BLaER1 treated with 17β-estradiol and CSF1 and Interleukin-3, amounts not matched to agents 10 nM and 100 nM (cell line): ENCODE measurements at regions not wholly inside any gene's neighbourhood (a gene's known extent, or its start where the extent isn't known, plus 50 kb on each side); places are given as distances from the start of the nearest gene placed in this dataset.
A peak's percentile ranks its signal among the peaks of the same experiment; 100 is the strongest.

Experiments used
- H3K27ac ChIP-seq, 11 experiments: shearing (Covaris generic); formaldehyde crosslinking; 2 replicates each; pipeline ENCODE4 v1.8.1; 2022
- H3K27me3 ChIP-seq, 11 experiments: shearing (Covaris generic); formaldehyde crosslinking; 2 replicates each; pipeline ENCODE4 v1.8.1; 2022
- H3K36me3 ChIP-seq, 11 experiments: shearing (Covaris generic); formaldehyde crosslinking; 2 replicates each; pipeline ENCODE4 v1.8.1; 2022
- H3K4me1 ChIP-seq, 10 experiments: shearing (Covaris generic); formaldehyde crosslinking; 2 replicates each; pipeline ENCODE4 v1.8.1; 2022
- H3K4me2 ChIP-seq, 11 experiments: shearing (Covaris generic); formaldehyde crosslinking; 2 replicates each; pipeline ENCODE4 v1.8.1; 2022
- H3K4me3 ChIP-seq, 10 experiments: shearing (Covaris generic); formaldehyde crosslinking; 2 replicates each; pipeline ENCODE4 v1.8.1; 2022
- H3K9ac ChIP-seq, 11 experiments: shearing (Covaris generic); formaldehyde crosslinking; 2 replicates each; pipeline ENCODE4 v1.8.1; 2022
- H3K9me3 ChIP-seq, 11 experiments: shearing (Covaris generic); formaldehyde crosslinking; replicated peaks in 1 of 11; 2 replicates each; pipeline ENCODE4 v1.8.1; 2022
- H4K20me1 ChIP-seq, 11 experiments: shearing (Covaris generic); formaldehyde crosslinking; 2 replicates each; pipeline ENCODE4 v1.8.1; 2022
- Cebpa-rat ChIP-seq, 11 experiments: shearing (Covaris generic); IDR thresholded peaks; 2 replicates each; pipeline ENCODE4 v1.8.1; 2022

DNA sequence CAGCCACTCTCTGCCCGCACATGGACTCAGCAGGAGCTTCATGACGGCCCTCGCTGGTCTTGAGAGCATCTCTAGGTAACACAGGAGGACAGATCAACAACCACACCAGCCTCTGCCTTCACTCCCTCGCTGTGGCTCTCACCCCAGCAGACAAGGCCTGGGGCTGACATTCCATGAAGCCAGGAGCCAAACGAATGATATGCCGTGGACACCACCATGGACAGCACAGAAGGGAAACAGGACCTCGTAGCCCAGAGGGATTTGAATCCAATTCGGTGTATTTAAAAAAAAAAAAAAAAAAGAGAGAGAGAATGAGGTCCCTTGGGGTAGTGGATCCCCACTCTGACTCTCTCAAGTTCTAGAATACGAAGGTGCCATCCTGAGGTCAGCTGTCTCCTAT lies 385.5 kb downstream of the SHANK2 start:
- Histone ChIP-seq H3K4me2 (no peak overlapping the region), H3K4me3 (no peak overlapping the region), H3K36me3 (no peaks in the 10 kb centered on the region), H4K20me1 (peaks cover 0 to 7% (median 0%) of the 10 kb centered on the region in 11 experiments; a peak in 2 of 22 replicates), H3K9me3 (no peaks in the 10 kb centered on the region), H3K27me3 (no peaks in the 10 kb centered on the region), H3K4me1 (peaks cover 0 to 7% (median 2%) of the 10 kb centered on the region in 10 experiments; a peak in 10 of 20 replicates), H3K9ac (no peak overlapping the region), H3K27ac (no peak overlapping the region)
- no peak for TF ChIP-seq Cebpa-rat (IDR thresholded peaks at IDR 0.05)

DNA sequence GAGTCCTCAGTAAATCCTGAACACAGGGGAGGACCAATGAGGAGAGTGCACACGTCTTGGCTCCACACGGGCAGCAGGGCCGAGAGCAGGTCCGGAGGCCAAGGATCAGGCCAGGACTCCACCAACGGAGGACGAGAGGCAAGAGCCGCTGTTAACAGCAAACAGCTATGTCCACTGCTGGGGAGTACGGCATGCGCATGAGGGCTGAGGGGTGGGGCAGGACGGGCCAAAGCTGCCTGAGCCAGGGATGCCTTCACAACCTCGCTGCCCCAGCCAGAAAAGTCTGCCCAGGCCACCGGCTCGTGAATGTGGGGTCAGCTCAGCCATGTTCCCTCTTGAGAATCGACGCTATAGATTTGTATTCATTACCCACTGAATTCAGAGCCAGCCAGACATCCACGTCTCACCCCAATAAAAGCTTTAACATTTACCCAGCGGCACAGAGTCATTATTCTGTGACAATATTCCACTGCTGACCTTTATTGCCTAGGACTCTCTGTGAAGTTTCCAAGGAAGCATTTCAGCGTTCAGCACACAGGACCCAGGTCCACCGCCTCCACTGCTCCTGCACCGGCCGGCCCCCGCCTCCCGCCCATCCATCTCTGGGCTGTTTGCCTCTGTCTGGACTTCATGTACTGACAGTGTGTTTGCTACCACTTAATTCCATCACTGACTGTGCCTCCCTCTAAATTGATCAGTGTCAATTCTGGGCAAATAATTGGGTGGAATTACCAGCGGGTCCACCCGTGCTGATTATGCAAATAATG lies 384.9 kb downstream of the SHANK2 start:
- H3K27me3 ChIP-seq, result no peaks in the 10 kb centered on the region
- no peak for TF ChIP-seq Cebpa-rat (IDR thresholded peaks at IDR 0.05)
- H3K27ac ChIP-seq, result no peak overlapping the region

DNA sequence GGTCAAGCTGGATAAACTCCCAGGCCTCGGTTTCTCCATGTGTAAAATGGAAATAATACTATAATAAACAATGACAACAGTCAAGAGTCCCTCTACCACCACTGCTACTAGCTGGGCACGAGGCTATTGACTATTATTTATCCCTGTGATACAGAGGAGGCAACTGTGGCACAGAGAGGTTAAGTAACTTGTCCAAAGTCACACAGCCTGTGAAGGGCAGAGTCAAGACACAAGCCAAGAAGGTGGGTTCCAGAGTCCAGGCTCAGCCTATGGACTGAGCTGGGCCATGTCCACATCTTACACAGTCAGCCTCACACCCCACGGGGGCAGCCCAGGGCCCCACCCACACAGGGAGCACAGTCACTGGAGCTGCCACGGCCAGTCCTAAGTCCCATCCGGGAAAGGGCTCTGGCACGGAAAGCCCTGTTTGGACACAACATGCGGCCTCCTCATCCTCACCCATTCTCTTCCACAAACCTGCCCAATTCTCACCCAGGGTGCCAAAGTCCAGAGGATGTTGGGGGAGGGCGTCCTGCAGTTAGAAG lies 384.0 kb downstream of the SHANK2 start:
- Histone ChIP-seq H3K36me3 (no peaks in the 10 kb centered on the region), H3K27ac (no peak overlapping the region), H3K4me1 (peaks cover 0 to 22% (median 13%) of the 10 kb centered on the region in 10 experiments; a peak in 10 of 20 replicates), H3K9ac (no peak overlapping the region), H4K20me1 (no peaks in the 10 kb centered on the region; a peak in 2 of 22 replicates), H3K4me3 (no peak overlapping the region), H3K4me2 (no peak overlapping the region), H3K9me3 (no peaks in the 10 kb centered on the region), H3K27me3 (no peaks in the 10 kb centered on the region)
- no peak for TF ChIP-seq Cebpa-rat (IDR thresholded peaks at IDR 0.05)

More for the DNA sequence above, 384.9 kb downstream of the SHANK2 start:
- no peaks in the 10 kb centered on the region for H3K36me3 ChIP-seq
- H3K4me3 ChIP-seq, result no peak overlapping the region
- H3K9me3 ChIP-seq, result no peaks in the 10 kb centered on the region
- peaks cover 0 to 7% (median 0%) of the 10 kb centered on the region in 11 experiments; a peak in 2 of 22 replicates for H4K20me1 ChIP-seq
- H3K4me2 ChIP-seq, result no peak overlapping the region
- peaks cover 0 to 14% (median 6%) of the 10 kb centered on the region in 10 experiments; a peak in 10 of 20 replicates for H3K4me1 ChIP-seq
- no peak overlapping the region for H3K9ac ChIP-seq

DNA sequence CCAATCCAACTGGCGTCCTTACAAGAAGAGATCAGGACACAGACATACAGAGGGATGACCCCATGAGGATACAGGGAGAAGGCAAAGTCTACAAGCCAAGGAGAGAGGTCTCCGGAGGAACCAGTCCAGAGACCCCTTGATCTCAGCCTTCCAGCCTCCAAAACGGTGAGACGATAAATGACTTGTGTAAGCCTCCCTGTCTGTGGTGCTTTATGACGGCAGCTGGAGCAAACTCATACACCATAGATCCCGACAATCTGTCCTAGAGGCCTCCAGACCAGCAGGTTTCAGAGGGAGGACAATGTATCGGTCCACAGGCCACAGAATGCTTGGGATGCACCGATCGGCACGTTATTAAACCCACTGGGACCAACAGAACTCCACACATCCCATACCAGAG lies 383.3 kb downstream of the SHANK2 start:
- Histone ChIP-seq H3K4me3 (no peak overlapping the region), H3K27ac (no peak overlapping the region), H3K4me2 (no peak overlapping the region), H3K9ac (no peak overlapping the region), H3K4me1 (peaks cover 0 to 22% (median 13%) of the 10 kb centered on the region in 10 experiments; a peak in 10 of 20 replicates), H3K27me3 (no peaks in the 10 kb centered on the region), H4K20me1 (no peaks in the 10 kb centered on the region; a peak in 2 of 22 replicates), H3K9me3 (no peaks in the 10 kb centered on the region), H3K36me3 (no peaks in the 10 kb centered on the region)
- no peak for TF ChIP-seq Cebpa-rat (IDR thresholded peaks at IDR 0.05)

DNA sequence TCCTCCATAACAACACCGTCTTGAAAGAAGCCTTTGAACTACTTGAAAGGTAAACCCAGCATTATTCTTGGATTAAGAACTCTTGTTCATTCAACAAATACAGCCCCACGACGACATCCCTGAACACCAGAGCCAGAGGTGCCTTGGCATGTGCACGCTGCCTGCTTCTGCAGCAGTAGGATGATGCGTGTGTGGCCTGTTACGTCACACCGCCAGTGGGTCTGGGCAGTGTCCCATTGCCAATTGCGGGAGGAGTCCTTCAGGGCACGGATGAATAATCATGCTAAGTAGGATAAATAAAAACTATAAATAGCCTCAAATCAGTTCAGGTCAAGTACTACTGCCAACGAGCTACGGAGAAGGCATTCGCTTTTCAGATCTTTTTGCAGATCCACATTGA lies 380.5 kb downstream of the SHANK2 start:
- H3K36me3 ChIP-seq, result no peaks in the 10 kb centered on the region

DNA sequence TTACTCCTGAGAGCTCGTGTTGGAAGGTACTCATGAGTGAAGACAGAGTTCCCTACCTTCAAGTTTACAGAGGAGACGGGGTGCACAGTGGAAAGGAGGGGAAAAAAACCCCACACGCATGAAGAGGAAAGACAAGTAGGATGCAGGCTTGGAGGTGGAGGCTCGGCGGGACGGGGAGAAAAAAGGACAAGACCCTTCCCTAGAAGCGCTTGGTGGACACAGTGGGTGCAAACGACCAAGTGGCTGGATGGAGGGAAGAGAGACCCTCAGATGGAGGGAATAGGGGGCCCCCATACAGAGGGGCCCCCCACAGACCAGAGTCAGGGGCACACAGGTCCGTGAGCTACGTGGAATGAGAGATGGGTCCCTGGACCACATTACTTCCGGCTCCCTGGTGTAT lies 380.1 kb downstream of the SHANK2 start:
- Histone ChIP-seq H4K20me1 (no peaks in the 10 kb centered on the region; a peak in 2 of 22 replicates), H3K9me3 (no peaks in the 10 kb centered on the region), H3K27ac (no peak overlapping the region), H3K36me3 (no peaks in the 10 kb centered on the region), H3K4me2 (peak overlapping the region in 3 of 11 experiments; percentile 2 to 33 (median 30); a peak in 5 of 22 replicates), H3K4me1 (peaks cover 0 to 47% (median 34%) of the 10 kb centered on the region in 10 experiments; a peak in 18 of 20 replicates), H3K9ac (no peak overlapping the region), H3K27me3 (no peaks in the 10 kb centered on the region), H3K4me3 (no peak overlapping the region)
- no peak for TF ChIP-seq Cebpa-rat (IDR thresholded peaks at IDR 0.05)

More for the DNA sequence above, 380.5 kb downstream of the SHANK2 start:
- no peak for TF ChIP-seq Cebpa-rat (IDR thresholded peaks at IDR 0.05)
- H3K9me3 ChIP-seq, result no peaks in the 10 kb centered on the region
- no peaks in the 10 kb centered on the region; a peak in 2 of 22 replicates for H4K20me1 ChIP-seq
- H3K4me2 ChIP-seq, result peak overlapping the region in 6 of 11 experiments; percentile 11 to 41 (median 26); a peak in 6 of 22 replicates
- H3K27me3 ChIP-seq, result no peaks in the 10 kb centered on the region
- H3K4me1 ChIP-seq, result peaks cover 0 to 43% (median 30%) of the 10 kb centered on the region in 10 experiments; a peak in 18 of 20 replicates
- no peak overlapping the region for H3K27ac ChIP-seq
- H3K4me3 ChIP-seq, result no peak overlapping the region
- no peak overlapping the region for H3K9ac ChIP-seq

DNA sequence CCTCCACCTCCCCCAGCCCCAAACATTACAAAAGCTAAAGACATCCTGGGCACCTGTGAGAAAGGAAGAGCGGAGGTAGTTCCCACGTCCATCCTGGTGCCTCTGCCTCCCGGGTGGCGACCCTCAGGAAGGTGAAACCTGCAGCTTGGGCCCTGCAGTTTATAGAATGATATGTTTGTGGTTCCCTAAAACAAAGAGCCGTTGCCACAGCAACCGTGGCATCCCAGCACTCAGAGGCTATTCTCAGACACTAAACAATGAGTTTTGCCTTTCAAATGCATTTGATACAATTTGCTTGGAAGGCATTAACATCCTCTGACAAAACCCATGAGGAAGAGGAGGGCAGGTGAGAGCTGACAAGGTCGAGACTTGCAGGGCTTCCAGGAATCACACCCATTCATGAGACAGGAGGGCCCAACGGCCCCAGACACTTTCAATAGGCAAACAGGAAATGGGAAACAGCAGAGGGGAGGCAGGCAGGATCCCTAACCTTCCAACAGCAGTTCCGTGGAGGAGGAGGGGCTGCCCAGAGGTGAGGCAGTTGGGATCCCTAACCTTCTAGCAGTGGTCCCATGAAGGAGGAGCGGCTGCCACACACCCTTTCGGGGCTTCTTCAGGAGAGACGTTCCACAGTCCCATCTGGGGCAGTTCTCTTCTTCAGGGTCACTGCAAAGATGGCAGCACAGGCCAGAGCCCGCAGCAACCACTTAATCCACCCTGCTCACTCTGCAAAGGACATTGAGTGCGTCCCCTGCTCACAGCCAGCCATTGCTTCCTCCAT lies 379.2 kb downstream of the SHANK2 start:
- no peak overlapping the region for H3K27ac ChIP-seq
- peaks cover 0 to 51% (median 36%) of the 10 kb centered on the region in 10 experiments; a peak in 18 of 20 replicates for H3K4me1 ChIP-seq
- no peaks in the 10 kb centered on the region; a peak in 3 of 22 replicates for H4K20me1 ChIP-seq
- no peaks in the 10 kb centered on the region for H3K9me3 ChIP-seq
- H3K36me3 ChIP-seq, result no peaks in the 10 kb centered on the region
- TF ChIP-seq Cebpa-rat (IDR thresholded peaks at IDR 0.05), result no peak
- peak overlapping the region in 4 of 11 experiments; percentile 2 to 33 (median 22); a peak in 3 of 22 replicates for H3K4me2 ChIP-seq
- no peak overlapping the region for H3K4me3 ChIP-seq
- no peaks in the 10 kb centered on the region for H3K27me3 ChIP-seq
- no peak overlapping the region for H3K9ac ChIP-seq

DNA sequence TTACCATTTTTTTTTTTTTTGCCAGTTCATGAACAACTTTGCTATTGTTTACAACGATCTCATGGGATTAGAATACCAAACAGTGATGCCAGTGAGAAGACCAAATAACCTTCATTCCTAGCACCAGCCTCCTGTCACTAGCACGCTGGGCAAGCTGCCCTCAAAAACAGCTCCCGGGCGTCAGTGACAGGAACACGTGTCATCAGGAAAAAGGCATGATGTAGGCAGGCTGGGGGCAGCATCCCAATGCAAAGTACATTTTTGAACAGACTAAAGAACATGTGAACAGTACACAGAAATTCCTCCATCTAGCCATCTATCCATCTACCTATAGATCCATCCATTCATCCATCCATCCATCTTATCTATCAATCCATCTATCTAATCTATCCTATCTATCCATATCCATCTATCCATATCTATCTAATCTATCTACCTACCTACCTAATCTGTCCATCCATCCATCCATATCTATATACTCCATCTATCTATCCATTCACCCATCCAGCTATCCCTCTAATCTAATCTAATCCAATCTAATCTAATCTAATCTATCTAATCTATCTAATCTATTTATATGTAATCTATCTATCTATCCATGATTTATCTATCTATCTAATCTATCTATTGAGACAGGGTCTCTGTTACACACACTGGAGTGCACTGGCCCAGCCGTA lies 378.5 kb downstream of the SHANK2 start:
- TF ChIP-seq Cebpa-rat (IDR thresholded peaks at IDR 0.05), result no peak

More for the DNA sequence above, 378.5 kb downstream of the SHANK2 start:
- no peaks in the 10 kb centered on the region; a peak in 3 of 22 replicates for H4K20me1 ChIP-seq
- no peaks in the 10 kb centered on the region for H3K27me3 ChIP-seq
- no peak overlapping the region for H3K4me3 ChIP-seq
- peaks cover 0 to 51% (median 36%) of the 10 kb centered on the region in 10 experiments; a peak in 18 of 20 replicates for H3K4me1 ChIP-seq
- H3K27ac ChIP-seq, result no peak overlapping the region
- peak overlapping the region in 1 of 11 experiments; percentile 33; a peak in 1 of 22 replicates for H3K4me2 ChIP-seq
- no peaks in the 10 kb centered on the region for H3K36me3 ChIP-seq
- no peaks in the 10 kb centered on the region for H3K9me3 ChIP-seq
- H3K9ac ChIP-seq, result no peak overlapping the region
